ENCODE measurements at regions not wholly inside any gene's neighbourhood (a gene's known extent, or its start where the extent isn't known, plus 50 kb on each side); places are given as distances from the start of the nearest gene placed in this dataset.

- H3K4me1 ChIP-seq = no peaks in the 10 kb centered on the region
- 77 to 80% methylated on average over 6 of the region's 6 CpGs for WGBS, 2 donors
- H3K4me3 ChIP-seq = no peak overlapping the region
- H3K27me3 ChIP-seq = no peaks in the 10 kb centered on the region
- no peak overlapping the region for H3K27ac ChIP-seq
- no peak for DNase-seq
- H3K9me3 ChIP-seq = no peaks in the 10 kb centered on the region
- no peaks in the 10 kb centered on the region for H3K36me3 ChIP-seq
- no peak for TF ChIP-seq POLR2A (IDR thresholded peaks at IDR 0.05)
- no peak for TF ChIP-seq CTCF (IDR thresholded peaks at IDR 0.05)
- TF ChIP-seq POLR2AphosphoS5 (IDR thresholded peaks at IDR 0.05) = no peak
- no peak for TF ChIP-seq EP300 (IDR thresholded peaks at IDR 0.05)
- ATAC-seq (ENCODE audit: low FRiP score in 2 of 2) = no peak
Observed at GRCh38 chr4:8776366-8776765, 95.3 kb downstream of the HMX1 start.

- Histone ChIP-seq H3K27ac (no peak overlapping the region), H3K9me3 (no peaks in the 10 kb centered on the region), H3K4me3 (no peak overlapping the region), H3K4me1 (no peaks in the 10 kb centered on the region), H3K27me3 (no peaks in the 10 kb centered on the region), H3K36me3 (no peaks in the 10 kb centered on the region)
- ATAC-seq (ENCODE audit: low FRiP score in 2 of 2) (no peak), DNase-seq (no peak)
- 71 to 83% methylated on average over 7 to 21 of the region's 21 CpGs for WGBS, 2 donors
- no peak for TF ChIP-seq CTCF (IDR thresholded peaks at IDR 0.05)
- no peak for TF ChIP-seq EP300 (IDR thresholded peaks at IDR 0.05)
- TF ChIP-seq POLR2AphosphoS5 (IDR thresholded peaks at IDR 0.05) = no peak
- TF ChIP-seq POLR2A (IDR thresholded peaks at IDR 0.05) = no peak
Observed at GRCh38 chr4:8775751-8776355, 95.8 kb downstream of the HMX1 start.

GRCh38 chr4:8775121-8775520, 96.5 kb downstream of the HMX1 start:
- ATAC-seq (ENCODE audit: low FRiP score in 2 of 2) = no peak
- no peak for DNase-seq
- 78 to 85% methylated on average over 7 of the region's 7 CpGs for WGBS, 2 donors

GRCh38 chr4:8774071-8774470, 97.6 kb downstream of the HMX1 start:
- no peaks in the 10 kb centered on the region for H3K27me3 ChIP-seq
- H3K36me3 ChIP-seq = no peaks in the 10 kb centered on the region
- no peak for TF ChIP-seq CTCF (IDR thresholded peaks at IDR 0.05)
- 57 to 72% methylated on average over 10 of the region's 10 CpGs for WGBS, 2 donors
- no peak for ATAC-seq (ENCODE audit: low FRiP score in 2 of 2)
- H3K4me1 ChIP-seq = no peaks in the 10 kb centered on the region
- no peak for DNase-seq
- H3K27ac ChIP-seq = no peak overlapping the region
- H3K4me3 ChIP-seq = no peak overlapping the region
- no peaks in the 10 kb centered on the region for H3K9me3 ChIP-seq

More at GRCh38 chr4:8775121-8775520, 96.5 kb downstream of the HMX1 start:
- no peak for TF ChIP-seq EP300 (IDR thresholded peaks at IDR 0.05)
- no peak for TF ChIP-seq POLR2A (IDR thresholded peaks at IDR 0.05)
- no peak for TF ChIP-seq POLR2AphosphoS5 (IDR thresholded peaks at IDR 0.05)
- no peak for TF ChIP-seq CTCF (IDR thresholded peaks at IDR 0.05)
- Histone ChIP-seq H3K9me3 (no peaks in the 10 kb centered on the region), H3K4me3 (no peak overlapping the region), H3K27me3 (no peaks in the 10 kb centered on the region), H3K36me3 (no peaks in the 10 kb centered on the region), H3K27ac (no peak overlapping the region), H3K4me1 (no peaks in the 10 kb centered on the region)

Data from upper lobe of left lung (tissue), 6 donors.